HG03097 (cell line): ENCODE measurements at regions not wholly inside any gene's neighbourhood (a gene's known extent, or its start where the extent isn't known, plus 50 kb on each side); places are given as distances from the start of the nearest gene placed in this dataset.

Experiments
- ATAC-seq: cut with Tn5 transposase; IDR thresholded peaks from one replicate; pipeline ENCODE4 v1.9.1; 2021; ENCODE audit not compliant: unreplicated experiment, low FRiP score

GRCh38 chr10:3016016-3016415, 51.3 kb upstream of the PFKP start:
- ATAC-seq = no peak

- no peak for ATAC-seq
These were observed 52.4 kb upstream of the PFKP start for GRCh38 chr10:3014968-3015367.

- ATAC-seq = no peak
These were observed 55.1 kb upstream of the PFKP start for GRCh38 chr10:3012223-3012622.

GRCh38 chr10:3010816-3011460, 56.4 kb upstream of the PFKP start:
- ATAC-seq = no peak

GRCh38 chr10:3010334-3010733, 57.0 kb upstream of the PFKP start:
- no peak for ATAC-seq

GRCh38 chr10:3009341-3009740, 58.0 kb upstream of the PFKP start:
- no peak for ATAC-seq

GRCh38 chr10:3008518-3009195, 58.7 kb upstream of the PFKP start:
- no peak for ATAC-seq

GRCh38 chr10:3006607-3007006, 60.7 kb upstream of the PFKP start:
- no peak for ATAC-seq

GRCh38 chr10:3006093-3006492, 61.3 kb upstream of the PFKP start:
- no peak for ATAC-seq

GRCh38 chr10:3002304-3002703, 65.0 kb upstream of the PFKP start:
- no peak for ATAC-seq

GRCh38 chr10:3000048-3000447, 67.3 kb upstream of the PFKP start:
- ATAC-seq = no peak

GRCh38 chr10:2994221-2994961, 73.0 kb upstream of the PFKP start:
- ATAC-seq = no peak

GRCh38 chr10:2993636-2994035, 73.7 kb upstream of the PFKP start:
- ATAC-seq = no peak

- no peak for ATAC-seq
These were observed 74.7 kb upstream of the PFKP start for GRCh38 chr10:2992401-2993198.

GRCh38 chr10:2990764-2991163, 76.6 kb upstream of the PFKP start:
- no peak for ATAC-seq

- no peak for ATAC-seq
These were observed 77.9 kb upstream of the PFKP start for GRCh38 chr10:2989292-2989947.

- ATAC-seq = no peak
These were observed 80.1 kb upstream of the PFKP start for GRCh38 chr10:2987185-2987768.

- ATAC-seq = no peak
These were observed 81.0 kb upstream of the PFKP start for GRCh38 chr10:2986391-2986801.

- no peak for ATAC-seq
These were observed 81.6 kb upstream of the PFKP start for GRCh38 chr10:2985729-2986232.

- no peak for ATAC-seq
These were observed 82.7 kb upstream of the PFKP start for GRCh38 chr10:2984682-2985081.
